ENCODE measurements at regions not wholly inside any gene's neighbourhood (a gene's known extent, or its start where the extent isn't known, plus 50 kb on each side); places are given as distances from the start of the nearest gene placed in this dataset.

GRCh38 chr1:57489358-57490036 lies 65.6 kb upstream of the DAB1 start:
- peak; percentile 18 for DNase-seq (ENCODE audit: insufficient read length, low spot score)
- FAIRE-seq, result no peak

GRCh38 chr1:57485643-57486042 lies 61.8 kb upstream of the DAB1 start:
- FAIRE-seq (no peak), DNase-seq (ENCODE audit: insufficient read length, low spot score) (peak; percentile 3)

GRCh38 chr1:57483954-57484353 lies 60.1 kb upstream of the DAB1 start:
- FAIRE-seq (no peak), DNase-seq (ENCODE audit: insufficient read length, low spot score) (no peak)

- no peak for FAIRE-seq
- DNase-seq (ENCODE audit: insufficient read length, low spot score), result no peak
These were observed 55.6 kb upstream of the DAB1 start for GRCh38 chr1:57479471-57479870.

- no peak for FAIRE-seq
- no peak for DNase-seq (ENCODE audit: insufficient read length, low spot score)
These were observed 51.5 kb upstream of the DAB1 start for GRCh38 chr1:57475366-57475765.

- no peak for FAIRE-seq
- DNase-seq (ENCODE audit: insufficient read length, low spot score), result peak; percentile 10
These were observed 50.4 kb upstream of the DAB1 start for GRCh38 chr1:57474137-57474750.
